ENCODE measurements at regions not wholly inside any gene's neighbourhood (a gene's known extent, or its start where the extent isn't known, plus 50 kb on each side); places are given as distances from the start of the nearest gene placed in this dataset.

DNA sequence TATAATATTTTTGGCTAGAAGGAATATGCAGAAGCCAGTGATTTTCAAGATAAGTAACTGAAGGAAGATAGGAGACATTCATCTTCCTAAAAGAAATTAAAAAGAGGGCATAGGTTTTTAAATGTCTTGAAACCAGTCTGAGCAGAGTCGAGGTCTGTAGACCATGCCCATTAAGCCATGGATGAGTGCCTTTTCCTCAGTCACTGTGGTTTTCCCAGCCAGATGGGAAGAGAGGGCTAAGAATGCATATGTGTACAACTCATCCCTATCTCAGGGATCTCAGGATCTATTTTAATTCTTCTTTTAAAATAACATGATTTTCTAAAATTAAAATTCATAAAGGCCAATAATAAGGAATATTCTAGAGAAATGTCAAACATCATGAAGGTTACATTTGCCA lies 112.8 kb downstream of the PPP1R3A start:
- TF ChIP-seq CTCF (IDR thresholded peaks at IDR 0.05; ENCODE audit: low read depth, low read length, missing input control) (no peak), RXRA (IDR thresholded peaks at IDR 0.05) (no peak), MAX (IDR thresholded peaks at IDR 0.05) (no peak), RAD21 (IDR thresholded peaks at IDR 0.05) (no peak), TAF1 (conservative IDR thresholded peaks at IDR 0.05) (no peak), YY1 (IDR thresholded peaks at IDR 0.05) (no peak), JUND (IDR thresholded peaks at IDR 0.05) (no peak), EGR1 (IDR thresholded peaks at IDR 0.05; ENCODE audit: low read depth in 2 of 2) (no peak), REST (IDR thresholded peaks at IDR 0.05) (no peak), GABPA (IDR thresholded peaks at IDR 0.05 in 1 of 2, conservative IDR thresholded peaks at IDR 0.05 in 1 of 2) (no peak), FOXA1 (IDR thresholded peaks at IDR 0.05) (no peak), NR2F2 (IDR thresholded peaks at IDR 0.05) (no peak), SP1 (IDR thresholded peaks at IDR 0.05) (no peak), ZBTB33 (IDR thresholded peaks at IDR 0.05) (no peak)

Data from liver (tissue), 3 donors.